Vagina (tissue), 2 donors: ENCODE measurements at regions not wholly inside any gene's neighbourhood (a gene's known extent, or its start where the extent isn't known, plus 50 kb on each side); places are given as distances from the start of the nearest gene placed in this dataset.

Experiments used
- POLR2A ChIP-seq, 2 donors: fragments of 450-650 bp; IDR thresholded peaks; one replicate each; pipeline ENCODE4 v1.6.1; 2017; ENCODE audit warnings: antibody characterized with exemption in 2 of 2, mild to moderate bottlenecking in 2 of 2, moderate library complexity in 2 of 2
- TF ChIP-seq, protein P1 (sequence below), 3 experiments: fragments of 450-650 bp in 2 of 3; fragments of 200-600 bp in 1 of 3; sonication (generic) in 1 of 3; IDR thresholded peaks; one replicate each; pipeline ENCODE4 v1.5.1; 2017 to 2019; ENCODE audit warnings: antibody characterized with exemption in 3 of 3, mild to moderate bottlenecking in 2 of 3, moderate library complexity in 2 of 3

GRCh38 chr1:91153341-91153740, 131.5 kb upstream of the ZNF644 start:
- no peak for TF ChIP-seq POLR2A (IDR thresholded peaks at IDR 0.05)
- TF ChIP-seq, protein P1, sequence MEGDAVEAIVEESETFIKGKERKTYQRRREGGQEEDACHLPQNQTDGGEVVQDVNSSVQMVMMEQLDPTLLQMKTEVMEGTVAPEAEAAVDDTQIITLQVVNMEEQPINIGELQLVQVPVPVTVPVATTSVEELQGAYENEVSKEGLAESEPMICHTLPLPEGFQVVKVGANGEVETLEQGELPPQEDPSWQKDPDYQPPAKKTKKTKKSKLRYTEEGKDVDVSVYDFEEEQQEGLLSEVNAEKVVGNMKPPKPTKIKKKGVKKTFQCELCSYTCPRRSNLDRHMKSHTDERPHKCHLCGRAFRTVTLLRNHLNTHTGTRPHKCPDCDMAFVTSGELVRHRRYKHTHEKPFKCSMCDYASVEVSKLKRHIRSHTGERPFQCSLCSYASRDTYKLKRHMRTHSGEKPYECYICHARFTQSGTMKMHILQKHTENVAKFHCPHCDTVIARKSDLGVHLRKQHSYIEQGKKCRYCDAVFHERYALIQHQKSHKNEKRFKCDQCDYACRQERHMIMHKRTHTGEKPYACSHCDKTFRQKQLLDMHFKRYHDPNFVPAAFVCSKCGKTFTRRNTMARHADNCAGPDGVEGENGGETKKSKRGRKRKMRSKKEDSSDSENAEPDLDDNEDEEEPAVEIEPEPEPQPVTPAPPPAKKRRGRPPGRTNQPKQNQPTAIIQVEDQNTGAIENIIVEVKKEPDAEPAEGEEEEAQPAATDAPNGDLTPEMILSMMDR (IDR thresholded peaks at IDR 0.05), result no peak
